Loucy (cell line): ENCODE measurements at regions not wholly inside any gene's neighbourhood (a gene's known extent, or its start where the extent isn't known, plus 50 kb on each side); places are given as distances from the start of the nearest gene placed in this dataset.

Experiments used
- H2AFZ ChIP-seq: fragments of 200-600 bp; sonication (generic); 2 replicates; pipeline ENCODE4 v1.6.0; 2016; ENCODE audit warnings: antibody characterized with exemption, mild to moderate bottlenecking, low read length, moderate library complexity
- H3F3A ChIP-seq: fragments of 200-600 bp; 2 replicates; pipeline ENCODE4 v1.6.0; 2016; ENCODE audit warnings: antibody characterized with exemption, low read depth, mild to moderate bottlenecking
- H3K27me3 ChIP-seq: fragments of 200-600 bp; sonication (generic); 2 replicates; pipeline ENCODE4 v1.6.1; 2014; ENCODE audit warnings: low read length, mild to moderate bottlenecking; ENCODE audit not compliant: insufficient read depth, poor library complexity, severe bottlenecking
- H3K36me3 ChIP-seq: fragments of 200-600 bp; sonication (generic); 2 replicates; pipeline ENCODE4 v1.6.1; 2016; ENCODE audit warnings: low read length; ENCODE audit not compliant: insufficient read depth
- H3K4me1 ChIP-seq: fragments of 200-600 bp; sonication (generic); 2 replicates; pipeline ENCODE4 v1.5.1; 2014; ENCODE audit warnings: low read length, mild to moderate bottlenecking; ENCODE audit not compliant: insufficient read depth, poor library complexity, severe bottlenecking
- H3K4me2 ChIP-seq: fragments of 200-600 bp; sonication (generic); 2 replicates; pipeline ENCODE4 v1.6.0; 2014; ENCODE audit warnings: antibody characterized with exemption, low read length, low read depth, mild to moderate bottlenecking; ENCODE audit not compliant: poor library complexity, severe bottlenecking
- H3K4me3 ChIP-seq: fragments of 200-600 bp; sonication (generic); 2 replicates; pipeline ENCODE4 v1.5.1; 2014; ENCODE audit warnings: low read length, mild to moderate bottlenecking, mixed read lengths; ENCODE audit not compliant: poor library complexity, severe bottlenecking
- H3K79me2 ChIP-seq: fragments of 200-600 bp; sonication (generic); 2 replicates; pipeline ENCODE4 v1.6.1; 2014; ENCODE audit warnings: low read length; ENCODE audit not compliant: insufficient read depth
- H3K9ac ChIP-seq: fragments of 200-600 bp; sonication (generic); 2 replicates; pipeline ENCODE4 v1.6.0; 2014; ENCODE audit warnings: mild to moderate bottlenecking, low read depth, low read length, moderate library complexity; ENCODE audit not compliant: poor library complexity, severe bottlenecking
- H3K9me2 ChIP-seq: fragments of 200-600 bp; sonication (generic); replicated peaks from 2 replicates; pipeline ENCODE4 v1.6.1; 2016; ENCODE audit warnings: low read depth, low read length, mixed read lengths
- H3K9me3 ChIP-seq: fragments of 200-600 bp; sonication (generic); 2 replicates; pipeline ENCODE4 v1.6.1; 2014; ENCODE audit warnings: mild to moderate bottlenecking, antibody characterized with exemption, low read length, low read depth; ENCODE audit not compliant: insufficient read depth
- H4K20me1 ChIP-seq: fragments of 200-600 bp; sonication (generic); 2 replicates; pipeline ENCODE4 v1.6.0; 2014; ENCODE audit warnings: antibody characterized with exemption, low read length, mild to moderate bottlenecking; ENCODE audit not compliant: insufficient read depth, poor library complexity, severe bottlenecking
- EZH2phosphoT487 ChIP-seq: fragments of 200-600 bp; IDR thresholded peaks from 2 replicates; pipeline ENCODE4 v1.6.1; 2018; ENCODE audit warnings: antibody characterized with exemption, mild to moderate bottlenecking, moderate library complexity, borderline replicate concordance
- TF ChIP-seq, protein P1 (sequence below): fragments of 200-600 bp; sonication (generic); conservative IDR thresholded peaks from 2 replicates; pipeline ENCODE4 v1.5.1; 2014; ENCODE audit warnings: mild to moderate bottlenecking, antibody characterized with exemption, low read length

DNA sequence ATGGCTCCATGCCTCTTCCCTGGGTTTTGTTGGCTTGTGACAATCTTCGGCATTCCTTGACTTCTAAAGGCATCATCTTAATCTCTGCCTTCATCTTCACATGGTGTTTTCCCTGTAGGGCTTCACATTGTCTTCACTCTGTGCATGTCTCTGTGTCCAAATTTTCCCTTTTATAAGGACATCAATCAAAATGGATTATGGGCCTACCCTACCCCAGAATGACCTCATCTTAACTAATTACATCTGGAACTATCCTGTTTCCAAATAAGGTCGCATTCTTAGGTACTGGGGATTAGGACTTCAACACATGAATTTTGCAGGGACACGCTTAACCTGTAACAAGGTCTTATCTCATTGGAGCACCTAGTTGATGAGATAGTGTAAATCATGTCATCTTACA lies 290.3 kb upstream of the KLF12 start:
- H3F3A ChIP-seq, result no peaks in the 10 kb centered on the region
- TF ChIP-seq, protein P1, sequence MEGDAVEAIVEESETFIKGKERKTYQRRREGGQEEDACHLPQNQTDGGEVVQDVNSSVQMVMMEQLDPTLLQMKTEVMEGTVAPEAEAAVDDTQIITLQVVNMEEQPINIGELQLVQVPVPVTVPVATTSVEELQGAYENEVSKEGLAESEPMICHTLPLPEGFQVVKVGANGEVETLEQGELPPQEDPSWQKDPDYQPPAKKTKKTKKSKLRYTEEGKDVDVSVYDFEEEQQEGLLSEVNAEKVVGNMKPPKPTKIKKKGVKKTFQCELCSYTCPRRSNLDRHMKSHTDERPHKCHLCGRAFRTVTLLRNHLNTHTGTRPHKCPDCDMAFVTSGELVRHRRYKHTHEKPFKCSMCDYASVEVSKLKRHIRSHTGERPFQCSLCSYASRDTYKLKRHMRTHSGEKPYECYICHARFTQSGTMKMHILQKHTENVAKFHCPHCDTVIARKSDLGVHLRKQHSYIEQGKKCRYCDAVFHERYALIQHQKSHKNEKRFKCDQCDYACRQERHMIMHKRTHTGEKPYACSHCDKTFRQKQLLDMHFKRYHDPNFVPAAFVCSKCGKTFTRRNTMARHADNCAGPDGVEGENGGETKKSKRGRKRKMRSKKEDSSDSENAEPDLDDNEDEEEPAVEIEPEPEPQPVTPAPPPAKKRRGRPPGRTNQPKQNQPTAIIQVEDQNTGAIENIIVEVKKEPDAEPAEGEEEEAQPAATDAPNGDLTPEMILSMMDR, result no peak
- no peaks in the 10 kb centered on the region for H3K27me3 ChIP-seq
- no peaks in the 10 kb centered on the region for H3K36me3 ChIP-seq
- no peaks in the 10 kb centered on the region for H3K4me1 ChIP-seq
- no peak overlapping the region for H3K4me3 ChIP-seq
- no peaks in the 10 kb centered on the region for H3K79me2 ChIP-seq
- H3K9me2 ChIP-seq, result no peaks in the 10 kb centered on the region
- H3K4me2 ChIP-seq, result no peak overlapping the region
- no peaks in the 10 kb centered on the region for H4K20me1 ChIP-seq
- no peak overlapping the region for H2AFZ ChIP-seq
- no peaks in the 10 kb centered on the region for H3K9me3 ChIP-seq
- H3K9ac ChIP-seq, result no peak overlapping the region

DNA sequence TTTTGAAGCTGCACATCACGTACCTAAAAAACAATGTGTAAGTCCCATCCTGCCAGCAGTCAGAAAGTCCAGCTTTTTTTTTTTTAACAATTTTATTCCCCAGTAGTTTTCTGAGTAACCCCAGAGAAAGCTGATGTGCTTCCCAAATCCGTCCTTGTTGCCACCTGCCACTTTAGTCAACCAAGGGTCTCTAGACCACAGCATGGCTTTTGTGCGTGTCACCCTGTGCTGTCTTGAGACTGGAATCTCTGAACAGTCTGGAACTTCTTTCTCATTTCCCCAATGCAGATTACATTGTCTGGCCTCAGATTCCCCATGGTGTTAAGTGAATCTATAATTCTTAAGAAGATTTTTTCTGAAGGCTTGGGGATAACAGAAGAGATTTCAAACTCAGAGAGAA lies 289.2 kb upstream of the KLF12 start:
- Histone ChIP-seq H2AFZ (no peak overlapping the region), H3K9me2 (no peaks in the 10 kb centered on the region), H3K27me3 (no peaks in the 10 kb centered on the region), H3K36me3 (no peaks in the 10 kb centered on the region), H4K20me1 (no peaks in the 10 kb centered on the region), H3K79me2 (no peaks in the 10 kb centered on the region), H3K9me3 (no peaks in the 10 kb centered on the region), H3K4me2 (no peak overlapping the region), H3F3A (no peaks in the 10 kb centered on the region), H3K9ac (no peak overlapping the region), H3K4me1 (no peaks in the 10 kb centered on the region), H3K4me3 (no peak overlapping the region)
- TF ChIP-seq EZH2phosphoT487, result no peak
- TF ChIP-seq, protein P1, result no peak

DNA sequence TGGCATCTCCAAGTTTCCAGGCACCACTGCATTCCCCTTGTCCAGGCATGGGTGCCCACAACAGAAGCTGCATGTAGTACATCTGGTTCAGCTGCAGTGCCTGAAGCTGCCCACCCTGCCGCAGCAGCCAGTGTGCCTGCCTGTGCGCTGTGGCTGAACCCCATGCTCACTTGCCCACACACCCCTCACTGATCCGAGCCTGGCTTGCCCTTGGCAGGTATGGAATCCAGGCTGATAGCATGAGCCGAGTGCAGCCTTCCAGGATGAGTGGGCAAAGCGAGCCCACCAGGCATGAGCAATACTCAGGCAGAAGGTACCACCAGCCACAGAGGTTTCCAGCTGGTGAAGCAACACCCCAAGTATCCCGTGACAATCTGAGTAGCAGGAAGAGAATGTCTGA lies 280.3 kb upstream of the KLF12 start:
- no peaks in the 10 kb centered on the region for H3K9me2 ChIP-seq
- no peak overlapping the region for H3K9ac ChIP-seq
- H3K36me3 ChIP-seq, result no peaks in the 10 kb centered on the region
- no peaks in the 10 kb centered on the region for H3K27me3 ChIP-seq
- no peak overlapping the region for H3K4me2 ChIP-seq
- TF ChIP-seq, protein P1, result no peak
- no peak for TF ChIP-seq EZH2phosphoT487
- H3K4me3 ChIP-seq, result no peak overlapping the region
- no peak overlapping the region for H2AFZ ChIP-seq
- no peaks in the 10 kb centered on the region for H3F3A ChIP-seq
- no peaks in the 10 kb centered on the region for H4K20me1 ChIP-seq
- H3K4me1 ChIP-seq, result no peaks in the 10 kb centered on the region
- no peaks in the 10 kb centered on the region for H3K79me2 ChIP-seq
- H3K9me3 ChIP-seq, result no peaks in the 10 kb centered on the region
